ENCODE measurements at regions not wholly inside any gene's neighbourhood (a gene's known extent, or its start where the extent isn't known, plus 50 kb on each side); places are given as distances from the start of the nearest gene placed in this dataset.

GRCh38 chr7:106417273-106417902 is 132.6 kb upstream of the NAMPT start:
- FAIRE-seq: no peak

DNA sequence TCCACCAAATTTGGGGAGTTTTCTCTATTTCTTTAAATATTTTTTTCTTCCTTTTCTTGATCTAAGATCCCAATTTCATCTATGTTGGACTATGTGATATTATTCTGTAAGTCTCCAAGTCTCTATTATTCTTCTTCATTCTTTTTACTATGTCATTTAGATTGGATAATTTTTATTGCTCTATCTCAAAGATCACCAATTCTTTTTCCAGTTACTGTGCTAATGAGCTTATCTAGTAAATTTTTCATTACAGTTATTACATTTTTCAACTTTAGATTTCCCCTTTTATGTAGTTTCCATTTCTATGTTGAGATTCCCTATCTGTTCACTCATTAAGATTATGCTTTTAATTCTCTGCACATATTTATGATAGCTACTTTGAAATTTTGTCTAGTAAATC is 131.6 kb upstream of the NAMPT start:
- FAIRE-seq: peak; percentile 28

DNA sequence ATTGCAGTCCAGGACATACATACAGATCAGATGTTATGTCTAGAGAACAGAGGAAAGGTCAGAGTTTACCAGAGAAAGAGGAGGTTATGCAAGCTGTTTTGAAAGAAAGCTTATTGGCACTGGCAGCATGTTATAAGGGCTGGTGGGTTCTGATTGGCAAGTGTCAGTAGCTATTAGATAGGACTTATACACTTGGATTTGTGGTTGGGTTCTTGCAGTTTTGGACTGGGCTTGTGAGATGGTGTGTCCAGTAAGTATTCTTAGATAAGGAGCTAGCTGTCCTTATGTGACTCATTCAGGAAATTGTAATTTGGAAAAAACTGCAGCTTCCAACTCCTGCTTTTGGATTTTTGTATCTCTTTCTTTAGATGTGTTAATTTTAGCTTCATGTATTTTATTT is 130.7 kb upstream of the NAMPT start:
- FAIRE-seq: no peak

GRCh38 chr7:106413446-106413845 is 128.7 kb upstream of the NAMPT start:
- no peak for FAIRE-seq

DNA sequence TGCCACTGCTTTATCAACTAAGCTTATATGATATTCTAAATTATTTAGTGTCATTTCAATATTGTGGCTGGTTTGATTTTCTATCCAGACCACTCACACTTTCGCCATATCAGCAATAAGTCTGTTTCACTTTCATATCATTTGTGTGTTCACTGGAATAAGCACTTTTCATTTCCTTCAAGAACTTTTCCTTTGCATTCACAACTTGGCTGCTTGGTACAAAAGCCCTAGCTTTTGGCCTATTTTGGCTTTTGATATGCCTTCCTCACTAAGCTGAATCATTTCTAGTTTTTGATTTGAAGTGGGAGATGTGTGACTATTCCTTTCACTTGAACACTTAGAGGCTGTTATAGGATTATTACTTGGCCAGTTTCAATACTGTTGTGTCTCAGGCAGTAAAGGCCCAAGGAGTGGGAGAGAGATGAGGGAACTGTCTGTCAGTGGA is 120.9 kb upstream of the NAMPT start:
- no peak for FAIRE-seq

DNA sequence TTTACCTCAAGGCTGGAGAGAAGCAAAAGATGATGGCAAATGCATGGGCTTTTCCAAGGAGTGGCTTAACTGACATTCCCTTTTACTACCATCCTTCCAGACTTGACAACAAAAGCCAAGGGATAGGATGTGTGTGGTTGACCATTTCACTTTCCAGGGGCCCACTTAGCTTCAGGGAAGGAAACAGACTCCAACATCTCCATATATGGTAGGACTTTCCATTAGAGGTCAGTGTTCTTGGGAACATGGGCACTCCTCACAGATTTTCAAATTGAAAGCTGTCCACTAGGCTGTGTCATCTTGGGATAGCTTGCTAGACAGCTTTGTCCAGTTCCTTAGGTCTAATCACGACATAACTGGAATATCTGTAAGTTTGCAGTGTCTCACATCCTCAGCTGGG is 118.1 kb upstream of the NAMPT start:
- no peak for FAIRE-seq

DNA sequence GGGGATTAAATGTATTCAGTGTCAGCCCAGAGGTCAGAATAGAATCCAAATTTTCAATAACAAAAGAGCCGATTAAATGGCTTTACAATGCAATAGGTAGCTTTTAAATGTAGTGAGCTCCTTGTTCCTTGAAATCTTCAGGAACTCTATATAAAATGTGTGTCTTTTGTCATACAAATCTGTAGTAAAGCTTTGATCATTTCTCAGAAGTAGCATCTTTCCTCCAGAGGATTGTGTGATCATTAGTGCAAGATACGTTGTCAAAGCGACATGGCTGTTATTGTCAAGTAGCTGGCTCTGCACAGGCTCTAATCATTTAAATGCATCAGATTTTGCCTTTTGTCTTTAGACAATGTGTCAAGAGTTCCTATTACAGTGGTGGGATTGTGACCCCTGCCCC is 116.1 kb upstream of the NAMPT start:
- FAIRE-seq: no peak

GRCh38 chr7:106398786-106399185 is 114.0 kb upstream of the NAMPT start:
- FAIRE-seq: no peak

GRCh38 chr7:106397994-106398393 is 113.2 kb upstream of the NAMPT start:
- no peak for FAIRE-seq

DNA sequence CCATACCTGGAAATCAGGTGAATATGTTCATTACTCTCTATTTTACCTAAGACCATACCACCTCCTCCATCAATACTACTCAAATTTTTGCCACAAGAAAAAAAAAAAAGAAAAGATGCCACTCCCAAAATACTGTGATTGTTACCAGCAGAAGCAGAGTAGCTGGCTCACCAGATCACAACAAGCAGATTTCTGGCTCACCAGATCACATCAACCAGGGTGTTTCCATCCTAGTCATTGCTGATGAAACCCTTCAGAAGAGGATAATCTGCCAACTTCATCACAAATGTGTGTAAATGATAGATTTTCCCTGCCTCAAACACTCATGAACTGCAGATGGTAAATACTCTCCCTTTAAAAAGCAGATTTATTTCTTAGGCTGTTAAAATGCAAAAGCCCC is 109.7 kb upstream of the NAMPT start:
- FAIRE-seq: no peak

GRCh38 chr7:106393564-106394251 is 108.9 kb upstream of the NAMPT start:
- FAIRE-seq: no peak

GRCh38 chr7:106392590-106392989 is 107.8 kb upstream of the NAMPT start:
- no peak for FAIRE-seq

DNA sequence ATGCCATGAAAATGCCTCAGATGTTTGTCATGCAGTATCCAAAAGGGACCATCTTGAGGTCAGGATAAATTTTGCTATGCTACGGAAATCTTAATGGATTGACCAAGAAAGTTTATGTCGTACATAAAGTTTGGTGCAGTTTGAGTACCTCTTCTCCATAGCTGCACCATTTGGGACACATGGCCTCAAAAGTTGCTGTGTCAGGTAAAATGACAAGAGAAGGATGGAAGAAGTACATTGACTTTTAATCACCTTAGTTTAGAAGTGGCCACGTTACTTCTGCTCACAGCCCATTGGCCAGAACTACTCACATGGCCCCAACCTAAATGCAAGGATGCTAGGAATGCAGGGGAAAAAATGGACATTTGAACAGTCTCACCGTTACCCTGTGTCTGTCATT is 107.4 kb upstream of the NAMPT start:
- FAIRE-seq: no peak

DNA sequence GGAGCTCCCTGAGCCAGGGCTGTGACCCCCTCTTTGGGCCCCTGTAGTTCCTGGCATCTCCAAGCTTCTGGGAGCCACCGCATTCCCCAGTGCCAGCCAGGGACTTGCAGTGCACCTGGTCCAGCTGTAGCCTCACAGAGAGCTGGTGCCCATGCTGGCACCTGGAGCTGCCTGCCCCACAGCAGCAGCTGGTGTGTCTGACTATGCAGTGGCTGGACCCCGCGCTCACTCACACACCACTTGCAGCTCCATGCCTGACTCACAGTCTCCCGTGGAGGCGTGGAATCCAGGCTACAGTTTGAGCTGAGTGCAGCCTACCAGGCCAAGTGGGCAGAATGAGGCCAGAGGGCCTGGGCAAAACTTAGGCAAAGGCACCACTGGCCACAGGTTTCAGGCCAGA is 102.2 kb upstream of the NAMPT start:
- FAIRE-seq: no peak

GRCh38 chr7:106384373-106384772 is 99.6 kb upstream of the NAMPT start:
- FAIRE-seq: no peak

- no peak for FAIRE-seq
Observed at GRCh38 chr7:106382929-106383328, 98.1 kb upstream of the NAMPT start.

DNA sequence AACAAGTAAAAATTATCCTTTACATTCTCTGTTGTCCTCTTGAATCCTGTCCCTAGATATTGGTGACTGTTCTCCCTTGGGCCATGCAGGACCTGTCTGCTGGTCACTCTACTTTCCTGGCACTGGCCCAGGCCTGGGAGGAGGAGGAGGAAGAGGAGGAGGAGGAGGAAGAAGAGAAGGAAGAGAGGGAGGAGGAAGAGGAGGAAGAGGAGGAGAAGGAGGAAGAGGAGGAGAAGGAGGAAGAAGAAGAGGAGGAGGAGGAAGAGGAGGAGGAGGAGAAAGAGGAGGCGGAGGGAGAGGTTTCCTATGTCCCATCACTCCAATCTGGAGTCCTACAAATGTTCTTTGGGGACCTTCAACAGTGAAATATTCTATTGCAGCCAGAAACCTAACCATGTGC is 97.3 kb upstream of the NAMPT start:
- no peak for FAIRE-seq

GRCh38 chr7:106381252-106381651 is 96.5 kb upstream of the NAMPT start:
- FAIRE-seq: no peak

GRCh38 chr7:106377847-106378361 is 93.1 kb upstream of the NAMPT start:
- FAIRE-seq: no peak

DNA sequence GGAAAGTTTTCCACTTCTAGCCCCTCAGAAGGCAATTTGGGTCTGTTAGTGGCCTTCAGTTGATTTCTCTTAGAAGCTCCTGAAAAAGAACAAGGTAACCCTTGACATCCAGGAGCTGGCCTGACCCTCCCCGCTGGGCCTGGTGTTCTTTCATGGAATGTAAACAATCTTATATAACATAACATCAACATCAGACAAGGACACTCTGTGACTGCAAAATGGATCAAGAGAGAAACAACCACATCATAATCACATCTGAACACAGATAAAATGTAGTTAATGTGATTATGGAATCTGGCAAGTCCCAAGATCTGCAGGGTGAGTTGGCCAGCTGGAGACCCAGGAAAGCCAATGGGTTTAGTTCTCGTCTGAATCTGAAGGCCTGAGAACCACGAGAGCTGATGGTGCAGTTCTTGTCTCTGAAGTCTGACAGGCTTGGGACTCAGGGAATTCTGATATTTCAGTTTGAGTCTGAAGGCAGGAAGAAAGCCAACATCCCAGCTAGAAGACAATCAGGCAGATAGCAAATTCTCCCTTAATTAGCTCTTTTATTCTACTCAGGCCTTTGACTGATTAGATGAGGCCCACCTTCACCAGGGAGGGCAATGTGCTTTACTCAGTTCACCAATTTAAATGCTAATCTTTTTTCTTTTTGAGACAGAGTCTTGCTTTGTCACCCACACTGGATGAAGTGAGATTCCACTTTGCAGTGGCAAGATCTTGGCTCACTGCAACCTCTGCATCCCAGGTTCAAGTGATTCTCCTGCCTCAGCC is 91.4 kb upstream of the NAMPT start:
- no peak for FAIRE-seq

- no peak for FAIRE-seq
Observed at GRCh38 chr7:106375499-106375898, 90.7 kb upstream of the NAMPT start.

DNA sequence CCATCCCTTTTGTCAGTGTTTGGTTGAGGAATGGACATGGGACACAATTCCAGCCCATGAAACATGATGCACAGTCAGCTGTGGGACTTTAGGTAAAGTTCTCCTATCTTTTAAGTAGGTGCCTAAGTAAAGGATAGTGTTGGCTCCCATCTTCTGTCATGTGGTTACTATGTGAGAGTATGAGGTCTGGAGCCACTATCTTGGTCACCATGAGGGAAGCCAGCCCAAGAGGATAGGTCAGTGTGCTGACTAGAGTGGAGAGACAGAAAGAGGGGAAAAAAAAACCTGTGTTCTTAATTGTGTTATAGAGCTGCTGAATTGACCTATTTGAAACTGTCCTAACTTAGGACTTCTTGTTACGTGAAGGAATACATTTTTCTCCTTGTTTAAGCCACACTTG is 89.7 kb upstream of the NAMPT start:
- FAIRE-seq: no peak

GRCh38 chr7:106372595-106373318 is 88.0 kb upstream of the NAMPT start:
- no peak for FAIRE-seq
